ENCODE measurements at regions not wholly inside any gene's neighbourhood (a gene's known extent, or its start where the extent isn't known, plus 50 kb on each side); places are given as distances from the start of the nearest gene placed in this dataset.

DNA sequence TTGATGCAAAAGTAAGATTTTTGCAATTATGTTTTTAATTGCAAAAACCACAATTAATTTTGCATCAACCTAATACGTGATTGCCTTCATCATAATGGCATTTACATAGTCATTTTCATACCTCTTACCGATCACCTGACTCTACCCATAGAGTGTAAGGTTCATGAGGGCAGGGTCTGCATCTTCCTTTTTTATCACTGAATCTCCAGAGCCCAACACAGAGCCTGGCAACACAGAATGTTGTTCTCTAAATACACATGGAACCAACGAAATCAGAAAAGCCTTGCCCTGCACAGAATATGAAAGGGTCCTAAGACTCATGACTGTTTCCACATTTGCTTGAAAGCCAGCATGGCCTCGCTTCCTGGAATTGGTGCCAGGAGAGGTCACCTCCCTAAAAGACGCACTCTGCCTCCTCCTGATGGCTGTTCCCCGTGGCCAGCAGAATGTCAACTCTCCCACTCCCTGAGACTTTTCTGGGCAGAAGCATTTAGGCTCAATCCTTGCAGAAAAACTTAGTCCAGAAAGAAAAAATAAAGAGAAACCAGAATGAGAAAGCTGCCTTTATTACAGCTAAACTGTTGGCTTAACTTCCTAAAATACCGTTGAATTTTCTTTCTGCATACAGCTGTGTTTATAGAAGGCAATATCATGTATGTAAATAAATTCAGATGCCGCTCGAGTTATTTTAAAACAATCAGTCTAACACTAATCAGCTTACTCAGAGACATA is 327.8 kb upstream of the MAF start:
- DNase-seq (ENCODE audit: low read depth) = no peak
- TF ChIP-seq, protein P1, sequence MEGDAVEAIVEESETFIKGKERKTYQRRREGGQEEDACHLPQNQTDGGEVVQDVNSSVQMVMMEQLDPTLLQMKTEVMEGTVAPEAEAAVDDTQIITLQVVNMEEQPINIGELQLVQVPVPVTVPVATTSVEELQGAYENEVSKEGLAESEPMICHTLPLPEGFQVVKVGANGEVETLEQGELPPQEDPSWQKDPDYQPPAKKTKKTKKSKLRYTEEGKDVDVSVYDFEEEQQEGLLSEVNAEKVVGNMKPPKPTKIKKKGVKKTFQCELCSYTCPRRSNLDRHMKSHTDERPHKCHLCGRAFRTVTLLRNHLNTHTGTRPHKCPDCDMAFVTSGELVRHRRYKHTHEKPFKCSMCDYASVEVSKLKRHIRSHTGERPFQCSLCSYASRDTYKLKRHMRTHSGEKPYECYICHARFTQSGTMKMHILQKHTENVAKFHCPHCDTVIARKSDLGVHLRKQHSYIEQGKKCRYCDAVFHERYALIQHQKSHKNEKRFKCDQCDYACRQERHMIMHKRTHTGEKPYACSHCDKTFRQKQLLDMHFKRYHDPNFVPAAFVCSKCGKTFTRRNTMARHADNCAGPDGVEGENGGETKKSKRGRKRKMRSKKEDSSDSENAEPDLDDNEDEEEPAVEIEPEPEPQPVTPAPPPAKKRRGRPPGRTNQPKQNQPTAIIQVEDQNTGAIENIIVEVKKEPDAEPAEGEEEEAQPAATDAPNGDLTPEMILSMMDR (IDR thresholded peaks at IDR 0.05; ENCODE audit: insufficient read depth, low read depth, low read length, missing control alignments) = no peak
- no peak overlapping the region for H3K4me3 ChIP-seq (ENCODE audit: low read depth, low read length)

DNA sequence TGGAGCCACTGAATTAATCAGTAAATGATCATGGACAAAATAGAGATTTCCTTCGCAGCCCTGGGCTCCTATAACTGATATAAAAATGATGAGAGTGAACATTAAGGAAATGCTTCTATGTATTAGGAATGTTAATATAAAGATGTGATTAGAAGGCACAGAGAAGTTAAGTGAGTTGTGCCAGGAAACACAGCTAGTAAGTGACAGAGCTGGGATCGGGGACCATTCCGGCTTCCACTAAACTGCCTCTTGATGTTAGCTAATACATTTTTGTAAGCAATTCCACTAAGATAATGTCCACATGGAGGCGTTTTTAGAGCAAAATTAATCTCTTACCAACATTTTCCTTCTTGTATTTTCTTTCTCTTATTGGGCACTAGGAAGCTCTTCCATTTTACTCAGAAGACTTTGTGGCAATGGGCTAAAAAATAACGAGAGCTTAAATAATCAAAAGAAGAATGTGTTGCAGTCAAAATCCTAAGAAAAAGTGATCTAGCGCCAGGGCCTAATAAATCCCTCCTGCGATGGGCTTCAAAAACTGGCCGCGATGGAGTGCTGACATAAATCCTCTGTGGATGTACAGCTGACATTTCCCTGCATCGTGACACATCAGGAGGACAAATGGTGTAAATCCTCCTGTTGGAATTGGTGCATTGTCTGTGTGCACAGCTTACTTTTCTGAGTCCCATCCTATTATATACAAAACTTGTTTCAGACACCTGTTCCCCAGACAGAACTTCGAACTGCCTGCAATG is 326.1 kb upstream of the MAF start:
- TF ChIP-seq, protein P1 (IDR thresholded peaks at IDR 0.05; ENCODE audit: insufficient read depth, low read depth, low read length, missing control alignments) = no peak
- H3K4me3 ChIP-seq (ENCODE audit: low read depth, low read length) = no peak overlapping the region
- no peak for DNase-seq (ENCODE audit: low read depth)

DNA sequence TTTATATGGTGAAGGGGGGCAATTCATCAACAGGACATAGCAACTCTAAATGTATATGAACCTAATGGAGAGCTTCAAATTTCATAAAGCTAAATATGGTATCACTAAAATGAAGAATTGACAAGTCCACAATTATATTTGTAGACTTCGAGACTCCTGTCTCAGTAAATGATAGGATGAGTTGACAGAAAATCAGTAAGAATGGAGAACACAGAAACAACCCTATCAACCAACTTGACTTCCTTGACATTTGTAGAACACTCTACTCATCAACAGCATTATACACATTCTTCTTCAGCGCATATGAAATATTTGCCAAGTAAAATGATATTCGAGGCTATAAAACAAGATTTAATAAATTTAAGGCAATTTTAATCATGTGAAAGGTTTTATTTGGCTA is 322.9 kb upstream of the MAF start:
- no peak overlapping the region for H3K4me3 ChIP-seq (ENCODE audit: low read depth, low read length)
- no peak for DNase-seq (ENCODE audit: low read depth)
- TF ChIP-seq, protein P1 (IDR thresholded peaks at IDR 0.05; ENCODE audit: insufficient read depth, low read depth, low read length, missing control alignments) = no peak

DNA sequence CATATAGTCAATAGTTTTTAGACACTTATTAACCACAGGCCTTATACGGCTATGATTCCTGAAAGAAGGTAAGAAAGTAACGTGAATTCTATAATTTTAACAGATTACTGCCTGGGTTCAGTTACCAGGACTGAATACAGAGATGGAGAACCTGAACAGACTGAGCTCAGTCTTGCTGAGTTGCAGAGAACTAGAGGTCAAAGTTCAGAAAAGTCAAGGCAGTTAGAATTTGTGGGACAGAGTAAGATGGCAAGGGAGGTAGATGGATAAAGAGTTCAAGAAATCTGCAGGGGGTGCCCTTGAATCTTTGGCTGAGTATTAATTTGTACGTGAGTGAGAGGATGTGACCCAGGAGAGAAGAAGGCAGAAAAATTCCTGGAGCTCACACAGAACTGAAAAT is 320.1 kb upstream of the MAF start:
- TF ChIP-seq, protein P1 (IDR thresholded peaks at IDR 0.05; ENCODE audit: insufficient read depth, low read depth, low read length, missing control alignments) = no peak
- no peak overlapping the region for H3K4me3 ChIP-seq (ENCODE audit: low read depth, low read length)
- DNase-seq (ENCODE audit: low read depth) = no peak

DNA sequence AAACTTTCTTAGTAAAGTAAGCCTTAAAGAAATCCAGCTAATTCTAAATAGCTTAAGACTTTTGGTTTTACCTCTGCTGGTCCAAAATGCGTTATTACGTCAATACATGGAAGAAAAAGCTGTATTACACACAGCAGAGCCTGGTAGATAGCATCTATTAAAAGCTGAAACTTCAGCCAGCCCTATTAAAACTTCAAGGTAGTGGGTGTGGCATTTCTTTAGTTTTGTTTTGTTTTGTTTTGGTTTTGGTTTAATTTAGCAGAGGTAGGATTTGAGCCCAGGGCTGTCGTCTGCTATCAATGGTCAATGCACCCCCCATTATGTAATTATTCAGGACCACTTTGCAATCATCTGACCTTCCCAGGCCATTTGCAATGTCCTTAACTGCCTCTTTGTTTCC is 318.4 kb upstream of the MAF start:
- DNase-seq (ENCODE audit: low read depth) = peak; percentile 8
- TF ChIP-seq, protein P1 (IDR thresholded peaks at IDR 0.05; ENCODE audit: insufficient read depth, low read depth, low read length, missing control alignments) = no peak
- H3K4me3 ChIP-seq (ENCODE audit: low read depth, low read length) = no peak overlapping the region

DNA sequence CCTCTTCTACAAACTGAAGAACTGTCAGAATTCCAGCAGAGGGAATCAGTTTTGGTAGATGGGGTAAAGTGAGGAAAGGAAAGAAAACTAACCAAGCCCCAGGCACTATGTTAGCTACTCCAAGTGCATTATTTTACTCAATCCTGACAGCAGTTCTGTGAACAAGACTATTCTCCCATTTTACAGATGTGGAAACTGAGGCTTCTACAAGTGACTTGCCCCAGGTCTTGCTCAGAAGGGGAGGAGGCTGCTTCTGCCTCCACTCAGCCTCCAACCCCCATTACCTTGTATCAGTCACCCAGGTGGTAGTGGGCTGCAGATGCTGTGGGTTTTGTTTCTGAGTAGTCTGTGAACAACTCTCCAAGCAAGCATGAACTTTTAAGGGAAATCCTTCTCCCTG is 315.2 kb upstream of the MAF start:
- DNase-seq (ENCODE audit: low read depth) = no peak
- TF ChIP-seq, protein P1 (IDR thresholded peaks at IDR 0.05; ENCODE audit: insufficient read depth, low read depth, low read length, missing control alignments) = no peak
- no peak overlapping the region for H3K4me3 ChIP-seq (ENCODE audit: low read depth, low read length)

All from GM12865 (cell line).